Mesenchymal stem cell (in vitro differentiated cells and primary cell): ENCODE measurements at regions not wholly inside any gene's neighbourhood (a gene's known extent, or its start where the extent isn't known, plus 50 kb on each side); places are given as distances from the start of the nearest gene placed in this dataset.

Experiments
- DNase-seq: peaks from one replicate; pipeline ENCODE4 v3.0.0-alpha.2; 2013
- H2AFZ ChIP-seq: one replicate; pipeline ENCODE4 v1.6.1; 2013; ENCODE audit warnings: low read depth, mild to moderate bottlenecking, control low read depth, inconsistent platforms, low read length, moderate library complexity
- H2AK5ac ChIP-seq: 2 replicates; pipeline ENCODE4 v1.6.1; 2013; ENCODE audit warnings: low read length, moderate library complexity, mild to moderate bottlenecking, inconsistent platforms; ENCODE audit not compliant: severe bottlenecking
- H2BK120ac ChIP-seq: one replicate; pipeline ENCODE4 v1.6.1; 2013; ENCODE audit warnings: low read depth, mild to moderate bottlenecking, inconsistent platforms, low read length, moderate library complexity
- H2BK12ac ChIP-seq, 2 experiments: one replicate each; pipeline ENCODE4 v1.6.1; 2013; ENCODE audit warnings: inconsistent platforms in 2 of 2, low read length in 2 of 2, mild to moderate bottlenecking in 2 of 2, moderate library complexity in 2 of 2, control low read depth in 1 of 2
- H2BK15ac ChIP-seq: one replicate; pipeline ENCODE4 v1.6.1; 2013; ENCODE audit warnings: mild to moderate bottlenecking, low read depth, inconsistent platforms; ENCODE audit not compliant: poor library complexity, severe bottlenecking
- H2BK5ac ChIP-seq: 2 replicates; pipeline ENCODE4 v1.6.1; 2013; ENCODE audit warnings: low read depth, mild to moderate bottlenecking, low read length, control low read depth, inconsistent platforms; ENCODE audit not compliant: poor library complexity, severe bottlenecking
- H3K14ac ChIP-seq, 2 experiments: one replicate each; pipeline ENCODE4 v1.6.1; 2013; ENCODE audit warnings: inconsistent platforms in 2 of 2, low read length in 2 of 2, control low read depth in 1 of 2, mild to moderate bottlenecking in 1 of 2, moderate library complexity in 1 of 2
- H3K18ac ChIP-seq, 2 experiments: one replicate each; pipeline ENCODE4 v1.6.1; 2013; ENCODE audit warnings: inconsistent platforms in 2 of 2, low read length in 2 of 2, control low read depth in 1 of 2, low read depth in 1 of 2, mild to moderate bottlenecking in 1 of 2
- H3K23ac ChIP-seq, 2 experiments: one replicate each; pipeline ENCODE4 v1.6.1; 2013; ENCODE audit warnings: inconsistent platforms in 2 of 2, low read length in 2 of 2, mild to moderate bottlenecking in 2 of 2, moderate library complexity in 2 of 2, control low read depth in 1 of 2
- H3K27ac ChIP-seq: 2 replicates; pipeline ENCODE4 v1.5.1; 2013; ENCODE audit warnings: mild to moderate bottlenecking, moderate library complexity, low read length, control low read depth, inconsistent platforms; ENCODE audit not compliant: poor library complexity, severe bottlenecking
- H3K27me3 ChIP-seq, 2 experiments: 2 replicates each; pipeline versions ENCODE4 v1.6.1 to v1.7.0; 2013; ENCODE audit warnings: low read length in 2 of 2, mild to moderate bottlenecking in 2 of 2, moderate library complexity in 2 of 2, control low read depth in 1 of 2, inconsistent platforms in 1 of 2; ENCODE audit not compliant: control insufficient read depth in 1 of 2, insufficient read depth in 1 of 2
- H3K36me3 ChIP-seq, 2 experiments: 2 replicates each; pipeline versions ENCODE4 v1.6.1 to v1.7.0; 2013; ENCODE audit warnings: low read length in 2 of 2, control low read depth in 1 of 2, inconsistent platforms in 1 of 2, low read depth in 1 of 2, mild to moderate bottlenecking in 1 of 2; ENCODE audit not compliant: insufficient read depth in 2 of 2, control insufficient read depth in 1 of 2
- H3K4ac ChIP-seq, 2 experiments: one replicate each; pipeline ENCODE4 v1.6.1; 2013; ENCODE audit warnings: inconsistent platforms in 2 of 2, low read length in 2 of 2, mild to moderate bottlenecking in 2 of 2, moderate library complexity in 2 of 2, control low read depth in 1 of 2, low read depth in 1 of 2
- H3K4me1 ChIP-seq: 2 replicates; pipeline ENCODE4 v1.6.1; 2013; ENCODE audit warnings: low read depth, low read length, control low read depth; ENCODE audit not compliant: control insufficient read depth, insufficient read depth
- H3K4me2 ChIP-seq: 2 replicates; pipeline ENCODE4 v1.6.1; 2013; ENCODE audit warnings: low read length, mild to moderate bottlenecking, inconsistent platforms; ENCODE audit not compliant: poor library complexity, severe bottlenecking
- H3K4me3 ChIP-seq, 2 experiments: 2 replicates each; pipeline versions ENCODE4 v1.5.1 to v1.7.0; 2013; ENCODE audit warnings: low read length in 2 of 2, mild to moderate bottlenecking in 2 of 2, control low read depth in 1 of 2, low read depth in 1 of 2; ENCODE audit not compliant: insufficient read depth in 1 of 2
- H3K79me1 ChIP-seq: replicated peaks from 2 replicates; pipeline ENCODE4 v1.6.1; 2013; ENCODE audit warnings: mild to moderate bottlenecking, control low read depth, low read length, inconsistent platforms; ENCODE audit not compliant: poor library complexity, severe bottlenecking
- H3K9ac ChIP-seq: 2 replicates; pipeline ENCODE4 v1.7.0; 2013; ENCODE audit warnings: mild to moderate bottlenecking, low read length, moderate library complexity
- H3K9me3 ChIP-seq: 2 replicates; pipeline ENCODE4 v1.7.0; 2013; ENCODE audit warnings: mild to moderate bottlenecking, low read length; ENCODE audit not compliant: control insufficient read depth
- H4K8ac ChIP-seq: one replicate; pipeline ENCODE4 v1.6.1; 2013; ENCODE audit warnings: inconsistent platforms, mild to moderate bottlenecking, low read length, moderate library complexity
- H4K91ac ChIP-seq: one replicate; pipeline ENCODE4 v1.6.1; 2013; ENCODE audit warnings: mild to moderate bottlenecking, low read length, inconsistent platforms
- WGBS: methylation state at CpG from one replicate; pipeline ENCODE4 v1.1.7; 2013; ENCODE audit warnings: mixed read lengths; 5-methylcytosine and 5-hydroxymethylcytosine counted together

- no peak overlapping the region for H3K4ac ChIP-seq
- H3K14ac ChIP-seq: no peak overlapping the region
- WGBS: 70% methylated on average over 6 of the region's 9 CpGs
- H2AK5ac ChIP-seq: no peak overlapping the region
- no peak overlapping the region for H3K4me3 ChIP-seq
- H2BK12ac ChIP-seq: no peak overlapping the region
- H3K18ac ChIP-seq: no peak overlapping the region
- no peak overlapping the region for H3K23ac ChIP-seq
- H2AFZ ChIP-seq: no peak overlapping the region
- no peak overlapping the region for H2BK120ac ChIP-seq
- no peak overlapping the region for H3K9ac ChIP-seq
- H2BK5ac ChIP-seq: no peak overlapping the region
- H3K27me3 ChIP-seq: no peaks in the 10 kb centered on the region
- no peak overlapping the region for H4K91ac ChIP-seq
- no peaks in the 10 kb centered on the region for H3K9me3 ChIP-seq
- no peak overlapping the region for H2BK15ac ChIP-seq
- H4K8ac ChIP-seq: no peak overlapping the region
- DNase-seq: no peak
- no peaks in the 10 kb centered on the region for H3K36me3 ChIP-seq
- H3K79me1 ChIP-seq: no peaks in the 10 kb centered on the region
- H3K27ac ChIP-seq: no peak overlapping the region
- H3K4me1 ChIP-seq: peaks cover 2% of the 10 kb centered on the region
- H3K4me2 ChIP-seq: no peak overlapping the region
These were observed 75.7 kb upstream of the NRIP1 start for GRCh38 chr21:15140321-15141019.

GRCh38 chr21:15141261-15141970 is 76.6 kb upstream of the NRIP1 start:
- 83% methylated on average over 6 of the region's 8 CpGs for WGBS
- no peaks in the 10 kb centered on the region for H3K36me3 ChIP-seq
- no peak overlapping the region for H3K4ac ChIP-seq
- no peak overlapping the region for H3K4me2 ChIP-seq
- no peak overlapping the region for H4K91ac ChIP-seq
- H2BK15ac ChIP-seq: no peak overlapping the region
- no peak overlapping the region for H2AK5ac ChIP-seq
- no peak overlapping the region for H2BK120ac ChIP-seq
- H2BK12ac ChIP-seq: no peak overlapping the region
- H3K9ac ChIP-seq: no peak overlapping the region
- no peaks in the 10 kb centered on the region for H3K9me3 ChIP-seq
- no peaks in the 10 kb centered on the region for H3K27me3 ChIP-seq
- H4K8ac ChIP-seq: no peak overlapping the region
- no peak overlapping the region for H3K18ac ChIP-seq
- H2BK5ac ChIP-seq: no peak overlapping the region
- H3K23ac ChIP-seq: peak overlapping the region in 1 of 2 experiments; percentile 64
- no peak for DNase-seq
- H3K4me3 ChIP-seq: no peak overlapping the region
- no peak overlapping the region for H3K14ac ChIP-seq
- H3K27ac ChIP-seq: no peak overlapping the region
- H2AFZ ChIP-seq: no peak overlapping the region
- H3K4me1 ChIP-seq: peaks cover 2% of the 10 kb centered on the region
- H3K79me1 ChIP-seq: no peaks in the 10 kb centered on the region

GRCh38 chr21:15144026-15144425 is 79.2 kb upstream of the NRIP1 start:
- H3K9me3 ChIP-seq: no peaks in the 10 kb centered on the region
- H3K4me3 ChIP-seq: no peak overlapping the region
- no peaks in the 10 kb centered on the region for H3K36me3 ChIP-seq
- no peak for DNase-seq
- no peaks in the 10 kb centered on the region for H3K79me1 ChIP-seq
- H3K4me2 ChIP-seq: no peak overlapping the region
- H2BK5ac ChIP-seq: no peak overlapping the region
- 95% methylated on average over 4 of the region's 4 CpGs for WGBS
- no peak overlapping the region for H4K91ac ChIP-seq
- H3K18ac ChIP-seq: no peak overlapping the region
- H3K27ac ChIP-seq: no peak overlapping the region
- no peak overlapping the region for H2AFZ ChIP-seq
- no peak overlapping the region for H3K4ac ChIP-seq
- no peaks in the 10 kb centered on the region for H3K27me3 ChIP-seq
- no peak overlapping the region for H2AK5ac ChIP-seq
- H3K9ac ChIP-seq: no peak overlapping the region
- no peak overlapping the region for H3K14ac ChIP-seq
- no peak overlapping the region for H3K23ac ChIP-seq
- H2BK15ac ChIP-seq: no peak overlapping the region
- H2BK12ac ChIP-seq: no peak overlapping the region
- H2BK120ac ChIP-seq: no peak overlapping the region
- H4K8ac ChIP-seq: no peak overlapping the region
- H3K4me1 ChIP-seq: peaks cover 2% of the 10 kb centered on the region

GRCh38 chr21:15148437-15148836 is 83.6 kb upstream of the NRIP1 start:
- no peak overlapping the region for H3K23ac ChIP-seq
- H3K36me3 ChIP-seq: no peaks in the 10 kb centered on the region
- H3K27me3 ChIP-seq: no peaks in the 10 kb centered on the region
- H3K4ac ChIP-seq: no peak overlapping the region
- 60% methylated on average over 2 of the region's 2 CpGs for WGBS
- no peak overlapping the region for H2BK12ac ChIP-seq
- H3K14ac ChIP-seq: no peak overlapping the region
- no peak overlapping the region for H4K91ac ChIP-seq
- H2BK15ac ChIP-seq: no peak overlapping the region
- no peaks in the 10 kb centered on the region for H3K9me3 ChIP-seq
- H3K4me1 ChIP-seq: no peaks in the 10 kb centered on the region
- no peak overlapping the region for H2BK5ac ChIP-seq
- no peak for DNase-seq
- no peak overlapping the region for H3K4me3 ChIP-seq
- H2BK120ac ChIP-seq: no peak overlapping the region
- no peak overlapping the region for H3K9ac ChIP-seq
- no peaks in the 10 kb centered on the region for H3K79me1 ChIP-seq
- no peak overlapping the region for H3K18ac ChIP-seq
- H4K8ac ChIP-seq: no peak overlapping the region
- no peak overlapping the region for H3K4me2 ChIP-seq
- no peak overlapping the region for H3K27ac ChIP-seq
- no peak overlapping the region for H2AK5ac ChIP-seq
- H2AFZ ChIP-seq: no peak overlapping the region
